HG03103 (cell line): ENCODE measurements at regions not wholly inside any gene's neighbourhood (a gene's known extent, or its start where the extent isn't known, plus 50 kb on each side); places are given as distances from the start of the nearest gene placed in this dataset.
"Not testable (repeated sequence)": the region's sequence is repeated elsewhere in the genome, so short reads cannot be mapped to it uniquely, and the experiment has no call there.

ENCODE experiments used
- ATAC-seq: cut with Tn5 transposase; IDR thresholded peaks from one replicate; pipeline ENCODE4 v1.9.1; 2021; ENCODE audit warnings: low read depth; ENCODE audit not compliant: unreplicated experiment

DNA sequence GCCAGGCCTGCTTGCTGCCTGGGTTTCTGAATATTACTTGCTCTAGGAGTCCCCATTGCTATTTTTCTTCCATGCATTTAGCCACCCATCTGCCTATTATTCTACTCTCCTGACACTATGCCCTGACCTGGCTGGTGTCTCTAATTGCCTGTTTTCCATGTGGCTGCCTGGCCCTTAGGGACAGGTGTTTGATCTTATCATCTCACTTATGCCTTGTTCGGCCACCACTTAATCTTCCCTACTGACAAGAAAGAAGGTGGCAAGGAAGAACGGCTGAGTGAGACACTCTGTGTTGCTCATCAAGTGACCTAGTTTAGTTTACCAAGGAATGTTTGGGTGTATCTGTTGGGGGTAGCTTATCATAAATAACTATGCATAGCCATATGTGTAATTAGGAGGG, 50.4 kb upstream of the RAPH1 start:
- no peak for ATAC-seq

- no peak for ATAC-seq
Observed at GRCh38 chr2:203586206-203586605, 51.1 kb upstream of the RAPH1 start.

GRCh38 chr2:203586696-203587095, 51.6 kb upstream of the RAPH1 start:
- no peak for ATAC-seq

- ATAC-seq = no peak
Observed at GRCh38 chr2:203590496-203590895, 55.4 kb upstream of the RAPH1 start.

GRCh38 chr2:203591642-203592041, 56.5 kb upstream of the RAPH1 start:
- ATAC-seq = no peak

DNA sequence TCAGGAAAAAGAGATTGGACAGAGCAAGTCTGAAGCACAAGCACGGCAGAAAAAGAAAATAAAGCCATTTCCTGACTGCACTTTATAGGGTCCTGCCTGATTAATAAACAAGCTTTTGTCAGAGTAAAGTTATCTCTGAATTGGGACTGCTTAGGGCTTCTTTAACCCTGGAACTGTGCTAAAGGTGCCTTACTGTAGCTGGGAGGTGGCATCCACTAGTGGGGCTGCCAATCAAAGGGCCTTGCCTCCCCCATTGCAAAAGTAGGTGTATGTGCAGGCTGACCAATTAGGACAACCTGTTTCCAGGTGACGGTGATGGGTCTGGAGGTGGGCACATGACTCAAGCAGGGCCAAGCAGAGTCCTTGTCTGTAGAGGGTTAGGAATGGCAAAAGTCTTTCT, 57.4 kb upstream of the RAPH1 start:
- ATAC-seq = no peak

GRCh38 chr2:203594541-203594940, 59.4 kb upstream of the RAPH1 start:
- no peak for ATAC-seq

GRCh38 chr2:203596183-203596582, 61.1 kb upstream of the RAPH1 start:
- ATAC-seq = no peak

- peak; percentile 40 for ATAC-seq
Observed at GRCh38 chr2:203599509-203599908, 64.4 kb upstream of the RAPH1 start.

- no peak for ATAC-seq
Observed at GRCh38 chr2:203600286-203600685, 65.2 kb upstream of the RAPH1 start.

DNA sequence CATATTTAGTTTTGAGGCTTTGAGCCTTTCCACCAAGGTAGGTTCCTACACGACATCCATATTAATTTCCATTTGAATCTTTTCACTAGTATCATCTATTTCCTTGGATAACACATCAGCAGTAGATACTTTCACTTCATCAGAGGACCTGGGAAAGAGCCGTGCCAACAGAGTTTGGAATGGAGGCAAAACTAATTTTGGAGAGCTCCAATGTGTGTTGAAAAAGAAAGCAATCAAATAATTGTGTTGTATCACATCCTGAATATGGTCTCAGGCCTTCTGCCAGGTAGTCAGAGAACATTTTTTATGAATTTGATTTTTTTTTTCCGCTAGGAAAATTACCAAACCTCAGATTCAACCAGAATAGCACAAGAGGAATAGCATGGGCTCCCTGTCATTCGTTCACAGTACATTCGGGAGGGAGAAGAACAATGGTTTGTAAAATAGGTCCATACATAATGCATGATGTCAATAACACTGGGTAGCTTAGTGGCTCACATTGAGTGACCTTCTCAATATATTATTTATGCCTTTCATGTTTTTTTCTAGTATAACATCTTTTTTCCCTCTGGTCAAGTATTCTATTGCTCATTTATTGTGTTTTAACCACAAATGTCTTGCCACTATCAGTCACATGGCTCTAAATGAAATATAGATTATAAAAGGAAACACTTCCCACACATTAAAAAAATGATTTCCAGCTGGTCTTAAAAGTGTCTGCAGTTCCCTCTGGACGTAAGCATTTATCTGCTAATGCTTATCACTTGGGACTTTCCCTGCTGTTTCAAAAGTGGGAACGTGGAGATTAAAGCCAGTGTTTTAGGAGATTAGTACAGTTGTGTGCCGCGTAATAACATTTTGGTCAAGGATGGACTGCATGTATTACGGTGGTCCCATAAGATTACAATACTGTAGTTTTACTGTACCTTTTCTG, 68.6 kb upstream of the RAPH1 start:
- ATAC-seq = no peak

DNA sequence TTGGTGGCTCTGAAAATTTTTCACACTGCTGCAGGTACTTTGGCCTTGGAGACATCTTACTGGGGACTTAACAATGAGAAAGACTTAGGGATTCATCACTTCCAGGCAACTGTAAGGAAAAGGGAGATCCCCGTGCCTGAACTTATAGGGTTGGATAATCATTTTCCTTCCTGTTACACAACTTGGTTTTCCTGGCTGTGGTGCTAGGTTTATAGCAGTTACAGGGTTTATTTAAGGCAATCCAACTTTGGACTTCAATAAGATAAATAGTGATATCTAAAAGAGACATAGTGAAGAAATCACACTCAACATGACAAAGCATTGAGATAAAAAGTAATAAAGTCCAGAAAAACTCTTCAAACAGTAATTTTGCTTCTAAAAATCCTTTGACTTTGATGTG, 70.2 kb upstream of the RAPH1 start:
- ATAC-seq = no peak

DNA sequence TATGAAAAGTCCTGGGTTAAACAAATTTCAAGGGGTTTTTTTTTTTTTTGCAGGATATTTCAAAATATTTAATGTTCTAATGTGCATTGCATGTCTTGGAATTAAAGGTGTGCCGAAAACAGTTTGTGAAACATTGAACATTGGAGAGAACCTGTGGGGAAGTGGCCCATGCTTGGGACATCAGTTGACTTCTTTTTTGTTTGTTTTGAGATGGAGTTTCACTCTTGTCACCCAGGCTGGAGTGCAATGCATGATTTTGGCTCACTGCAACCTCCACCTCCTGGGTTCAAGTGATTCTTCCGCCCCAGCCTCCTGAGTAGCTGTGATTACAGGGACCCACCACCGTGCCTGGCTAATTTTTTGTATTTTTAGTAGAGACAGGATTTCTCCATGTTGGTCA, 71.0 kb upstream of the RAPH1 start:
- ATAC-seq = no peak

GRCh38 chr2:203610558-203610957, 75.5 kb upstream of the RAPH1 start:
- no peak for ATAC-seq

DNA sequence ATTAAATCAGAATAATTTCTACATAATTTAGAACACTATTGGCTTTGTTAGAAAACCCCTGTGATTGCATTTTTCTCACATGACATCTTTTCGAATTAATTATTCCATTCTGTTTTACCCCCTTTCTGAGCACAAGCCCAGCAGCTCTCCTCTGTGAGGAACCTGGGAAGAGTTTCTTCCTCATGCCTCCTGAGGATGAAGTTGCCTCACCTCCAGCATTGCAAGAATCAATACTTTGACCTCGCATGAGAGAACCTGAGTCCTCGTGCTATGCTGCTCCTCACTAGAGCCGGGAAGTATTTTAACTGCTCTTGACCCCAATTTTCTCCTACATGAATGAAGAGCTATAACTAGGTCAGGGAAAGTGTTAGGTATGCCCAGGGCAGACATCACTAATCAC, 77.1 kb upstream of the RAPH1 start:
- no peak for ATAC-seq

DNA sequence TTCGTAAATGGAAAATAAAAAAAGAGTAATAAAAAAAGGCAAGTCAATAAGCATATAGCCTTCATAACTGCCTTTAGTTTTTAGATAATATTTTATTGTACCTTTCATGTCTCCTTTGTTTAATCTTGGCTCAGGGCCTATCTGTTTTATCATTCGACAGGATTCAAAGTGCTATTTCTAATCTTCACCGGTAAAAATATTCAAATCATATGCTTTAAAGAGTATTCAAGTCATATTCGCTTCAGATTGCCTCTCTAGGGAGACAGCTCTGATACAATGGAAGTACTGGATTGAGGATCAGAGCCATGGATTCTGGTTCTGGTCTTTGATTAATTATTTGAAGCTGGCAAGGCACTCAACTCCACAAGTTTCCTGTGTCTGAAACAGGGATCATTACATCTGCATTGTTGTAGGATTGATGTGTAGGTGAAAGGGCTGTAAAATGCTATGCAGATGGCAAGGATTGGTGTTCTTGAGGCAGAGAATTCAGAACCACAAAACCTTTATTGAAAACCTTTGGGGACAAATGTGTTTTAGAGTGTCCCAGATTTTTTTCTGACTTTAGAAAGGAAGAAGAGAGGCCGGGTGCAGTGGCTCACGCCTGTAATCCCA, 84.3 kb upstream of the RAPH1 start:
- ATAC-seq = no peak

DNA sequence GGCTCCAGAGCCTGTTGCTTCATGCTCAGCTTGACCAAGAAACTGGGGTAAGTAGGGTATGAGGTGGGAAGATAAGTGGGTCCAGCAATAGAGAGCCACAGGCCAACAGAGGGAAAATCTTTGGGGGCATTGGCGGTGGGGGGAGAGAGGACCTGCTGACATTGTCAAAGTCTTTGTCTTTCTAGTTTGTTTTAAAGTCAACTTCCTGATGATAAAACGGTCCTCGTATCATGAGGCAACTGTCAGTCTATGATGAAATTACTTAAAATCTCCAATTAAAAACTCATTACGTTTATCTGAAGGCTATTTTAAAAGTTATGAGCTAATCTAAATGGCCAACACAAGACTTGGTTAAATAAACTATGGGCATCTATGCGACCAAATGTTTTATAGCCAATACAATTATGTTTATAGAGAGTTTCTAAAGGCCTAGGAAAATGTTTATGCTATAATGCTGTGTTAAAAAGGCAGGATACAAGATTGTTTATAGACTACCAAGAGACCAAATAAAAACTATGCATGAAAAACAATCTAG, 84.4 kb upstream of the CD28 start:
- no peak for ATAC-seq

GRCh38 chr2:203623096-203623495, 83.3 kb upstream of the CD28 start:
- no peak for ATAC-seq

GRCh38 chr2:203623661-203624060, 82.8 kb upstream of the CD28 start:
- no peak for ATAC-seq

GRCh38 chr2:203625701-203626100, 80.7 kb upstream of the CD28 start:
- ATAC-seq = no peak

DNA sequence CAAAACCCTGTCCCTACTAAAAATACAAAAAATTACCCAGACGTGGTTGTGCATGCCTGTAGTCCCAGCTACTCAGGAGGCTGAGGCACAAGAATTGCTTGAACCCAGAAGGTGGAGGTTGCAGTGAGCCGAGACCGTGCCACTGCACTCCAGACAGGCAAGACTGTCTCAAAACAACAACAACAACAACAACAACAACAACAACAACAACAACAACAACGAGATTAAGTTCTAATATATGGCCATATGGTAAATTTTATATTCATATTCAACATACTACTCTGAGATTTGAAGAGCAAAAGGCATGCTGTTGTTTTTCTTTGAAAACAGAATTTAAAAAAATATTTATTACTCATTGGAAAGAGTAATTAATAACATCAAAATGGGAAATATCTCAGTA, 80.2 kb upstream of the CD28 start:
- ATAC-seq = not testable (repeated sequence)
